NCI-H82 treated with DMSO at 0.1 percent for 48 hours (cell line): ENCODE measurements at regions not wholly inside any gene's neighbourhood (a gene's known extent, or its start where the extent isn't known, plus 50 kb on each side); places are given as distances from the start of the nearest gene placed in this dataset.
"Not testable (repeated sequence)": the region's sequence is repeated elsewhere in the genome, so short reads cannot be mapped to it uniquely, and the experiment has no call there.

Source experiments
- DNase-seq: peaks from one replicate; lab custom pipeline; 2025; ENCODE audit not compliant: unreplicated experiment; lab: John Stamatoyannopoulos, UW

DNA sequence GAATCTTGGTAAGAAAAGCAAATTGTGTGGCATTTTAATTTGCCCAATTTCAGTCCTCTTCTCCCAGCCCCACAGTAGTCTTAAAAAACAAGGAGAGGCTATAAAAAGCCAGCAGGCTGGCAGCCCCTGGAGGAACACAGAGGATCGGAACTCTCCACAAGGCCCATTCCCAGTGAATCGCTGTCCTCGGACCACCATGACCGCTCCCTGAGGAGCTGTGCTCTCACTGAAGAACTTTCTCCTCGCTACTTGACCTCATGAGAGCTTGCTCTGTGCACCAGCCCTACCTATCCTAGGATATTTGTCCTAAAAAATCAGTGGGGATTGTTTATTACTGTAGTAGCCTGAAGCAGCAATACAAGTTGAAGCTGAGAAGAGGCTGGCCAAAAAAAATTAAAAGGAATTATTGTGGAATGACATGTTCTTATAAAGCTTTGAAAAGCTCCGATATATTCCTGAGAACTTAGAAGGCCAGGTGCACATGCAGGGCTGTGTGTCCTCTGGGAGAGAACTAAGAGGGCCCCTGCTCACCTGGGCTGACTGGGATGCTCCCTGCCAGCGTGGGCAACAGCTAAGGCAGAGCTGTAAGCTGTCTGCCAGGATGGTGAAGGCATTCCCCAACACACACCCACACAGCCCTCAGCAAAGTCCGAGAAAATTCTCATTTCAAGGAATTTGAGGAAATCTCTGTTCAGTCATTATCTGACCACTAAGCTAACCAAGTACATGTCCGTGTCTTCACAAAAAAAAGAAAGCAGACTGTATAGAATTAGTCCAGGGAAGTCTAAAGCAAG is 148.8 kb upstream of the SFSWAP start:
- no peak for DNase-seq

DNA sequence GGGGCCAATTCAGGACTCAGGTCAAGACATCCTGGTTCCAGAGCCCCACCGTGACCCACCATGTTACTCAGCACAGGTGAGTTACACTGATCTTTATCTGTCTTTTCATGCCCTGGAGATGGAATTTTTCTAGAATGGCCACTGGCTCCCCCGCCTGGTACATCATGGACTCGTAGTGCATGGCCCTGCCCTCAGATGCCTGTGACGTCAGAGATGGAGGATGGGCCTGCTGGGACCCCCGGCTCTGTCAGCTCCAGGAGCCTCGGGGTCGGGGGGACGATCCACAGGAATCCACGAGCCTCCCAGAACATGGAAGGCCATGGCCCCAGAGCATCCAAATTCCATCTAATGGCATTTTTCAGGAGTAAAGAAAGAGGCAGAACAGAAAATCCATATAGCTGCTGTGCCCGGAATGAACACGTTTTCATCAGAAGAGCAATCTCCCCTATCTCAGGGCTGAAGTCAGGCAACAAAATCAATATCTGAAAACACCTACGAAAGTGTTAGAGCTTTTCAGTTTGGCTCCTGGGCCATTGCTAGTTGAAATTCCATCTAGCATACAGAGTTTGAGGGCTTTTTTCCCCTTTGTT is 146.7 kb upstream of the SFSWAP start:
- not testable (repeated sequence) for DNase-seq

DNA sequence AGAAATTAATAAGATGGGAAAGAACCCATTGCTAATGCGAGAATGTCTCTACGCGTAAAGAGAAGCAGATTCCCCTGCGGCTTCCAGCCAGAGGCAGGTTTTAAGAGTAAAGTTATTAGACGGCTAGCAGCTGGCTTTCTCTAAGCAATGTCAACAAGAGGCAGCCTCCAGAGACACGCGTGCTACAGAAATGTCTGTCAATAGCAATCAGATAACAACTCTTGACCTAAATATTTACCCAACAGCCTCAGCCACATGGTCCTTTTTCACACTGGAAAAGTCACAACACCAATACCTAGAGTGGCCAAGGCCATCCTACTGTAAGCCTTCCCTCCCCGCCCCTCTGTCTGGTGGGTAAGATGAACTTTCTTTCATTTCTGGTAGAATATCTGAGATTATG is 146.0 kb upstream of the SFSWAP start:
- DNase-seq, result no peak

DNA sequence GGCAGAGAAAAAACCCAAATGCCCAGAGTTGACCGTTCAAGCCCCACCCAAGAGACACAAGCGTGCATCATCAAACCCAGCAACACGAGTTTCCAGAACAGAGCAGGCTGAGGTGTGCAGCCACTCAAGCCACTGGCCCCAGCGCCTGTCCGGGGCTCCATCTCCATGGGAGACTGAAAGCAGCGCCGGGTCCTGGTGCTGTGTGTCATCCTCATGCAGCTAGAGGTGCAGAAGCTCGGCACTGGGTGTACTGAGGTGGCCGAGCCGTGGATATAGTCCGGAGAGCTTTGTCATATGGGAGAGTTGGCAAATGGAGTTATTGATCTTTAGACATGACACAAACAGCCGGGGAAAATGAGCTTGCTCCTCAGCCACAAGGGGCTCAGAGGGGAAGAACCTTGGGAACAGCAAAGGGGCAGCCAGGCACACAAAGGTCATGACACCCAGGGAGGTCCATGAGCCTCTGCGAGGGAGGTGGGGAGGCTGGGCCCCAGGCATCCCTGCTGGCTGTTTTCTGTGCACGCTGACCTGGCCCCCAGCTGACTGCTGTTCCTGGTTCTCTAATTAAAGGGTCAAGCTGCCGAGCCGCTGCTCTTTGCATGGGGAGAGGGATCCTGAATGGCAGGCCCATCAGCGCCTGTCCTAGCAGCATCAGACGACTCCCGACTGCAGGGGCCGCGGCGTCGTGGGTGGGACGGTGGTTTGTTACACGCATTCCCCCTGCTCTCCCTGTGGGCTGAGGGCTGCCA is 145.4 kb upstream of the SFSWAP start:
- DNase-seq, result no peak

DNA sequence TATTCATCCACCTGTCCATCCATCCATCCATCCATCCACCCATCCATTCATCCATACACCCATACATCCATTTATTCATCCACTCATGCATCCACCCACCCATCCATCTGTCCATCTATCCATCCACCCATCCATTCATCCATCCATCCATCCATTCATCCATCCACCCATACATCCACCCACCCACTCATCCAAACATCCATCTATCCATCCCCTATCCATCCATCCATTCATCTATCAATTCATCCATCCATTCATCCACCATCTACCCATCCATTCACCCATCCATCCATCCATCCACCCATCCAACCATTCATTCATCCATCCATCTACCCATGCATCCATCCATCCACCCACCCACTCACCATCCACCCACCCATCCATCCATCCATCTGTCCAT is 142.6 kb upstream of the SFSWAP start:
- DNase-seq, result no peak

DNA sequence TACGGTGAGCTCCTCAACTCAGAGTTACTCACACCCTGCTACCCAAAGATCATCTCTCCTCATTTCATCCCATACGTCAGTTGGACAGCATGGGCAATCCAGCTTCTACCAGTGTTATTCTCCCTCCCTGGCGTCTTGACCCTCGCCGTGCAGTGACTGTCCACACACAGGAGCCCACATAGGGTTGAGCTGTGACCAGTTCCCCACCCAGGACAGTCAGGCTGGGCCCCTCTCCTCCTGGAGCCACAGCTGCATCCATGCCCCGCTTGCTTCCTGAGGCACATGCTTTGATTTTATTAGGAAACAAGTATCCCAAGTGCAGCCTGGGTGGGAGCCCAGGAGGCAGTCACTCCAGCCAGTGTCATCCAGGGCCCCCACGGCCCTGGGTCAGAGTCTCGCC is 140.3 kb upstream of the SFSWAP start:
- no peak for DNase-seq

DNA sequence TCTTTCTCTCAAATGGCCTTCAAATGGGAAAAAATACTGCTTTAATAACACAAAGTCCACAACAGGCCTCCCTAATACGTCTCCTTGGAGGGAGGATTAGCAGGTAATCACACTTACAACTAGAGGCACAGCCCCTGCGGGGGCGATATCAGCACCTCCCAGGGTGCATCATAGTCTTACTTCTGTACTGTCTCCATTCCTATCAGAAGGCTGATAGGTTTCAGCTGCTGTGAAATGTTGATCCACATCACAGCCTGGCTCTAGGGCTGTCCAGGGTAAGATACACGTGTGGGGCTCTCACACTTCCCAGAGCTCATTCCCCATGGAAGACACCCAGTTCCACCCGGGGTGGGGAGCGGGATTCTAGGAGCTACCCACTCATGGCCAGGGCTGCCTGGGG is 139.1 kb upstream of the SFSWAP start:
- no peak for DNase-seq

DNA sequence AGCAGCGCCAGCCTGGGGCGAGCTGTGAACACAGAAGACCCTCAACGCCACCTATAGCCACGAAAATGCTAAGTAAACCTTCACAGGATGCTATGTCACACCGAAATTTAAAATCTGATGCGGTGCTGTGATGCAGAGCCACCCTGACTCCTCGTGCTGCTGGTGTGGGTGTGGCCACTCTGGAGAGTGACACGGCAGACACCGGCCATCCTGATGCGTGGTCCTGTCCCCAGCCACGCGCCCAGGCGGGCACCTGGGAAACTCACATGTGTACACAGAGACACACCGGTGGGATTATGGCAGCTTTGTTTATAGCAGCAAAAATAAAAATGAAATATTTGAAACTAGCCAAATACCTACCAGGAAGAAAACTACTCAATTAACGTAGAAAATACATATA is 138.3 kb upstream of the SFSWAP start:
- DNase-seq, result no peak

DNA sequence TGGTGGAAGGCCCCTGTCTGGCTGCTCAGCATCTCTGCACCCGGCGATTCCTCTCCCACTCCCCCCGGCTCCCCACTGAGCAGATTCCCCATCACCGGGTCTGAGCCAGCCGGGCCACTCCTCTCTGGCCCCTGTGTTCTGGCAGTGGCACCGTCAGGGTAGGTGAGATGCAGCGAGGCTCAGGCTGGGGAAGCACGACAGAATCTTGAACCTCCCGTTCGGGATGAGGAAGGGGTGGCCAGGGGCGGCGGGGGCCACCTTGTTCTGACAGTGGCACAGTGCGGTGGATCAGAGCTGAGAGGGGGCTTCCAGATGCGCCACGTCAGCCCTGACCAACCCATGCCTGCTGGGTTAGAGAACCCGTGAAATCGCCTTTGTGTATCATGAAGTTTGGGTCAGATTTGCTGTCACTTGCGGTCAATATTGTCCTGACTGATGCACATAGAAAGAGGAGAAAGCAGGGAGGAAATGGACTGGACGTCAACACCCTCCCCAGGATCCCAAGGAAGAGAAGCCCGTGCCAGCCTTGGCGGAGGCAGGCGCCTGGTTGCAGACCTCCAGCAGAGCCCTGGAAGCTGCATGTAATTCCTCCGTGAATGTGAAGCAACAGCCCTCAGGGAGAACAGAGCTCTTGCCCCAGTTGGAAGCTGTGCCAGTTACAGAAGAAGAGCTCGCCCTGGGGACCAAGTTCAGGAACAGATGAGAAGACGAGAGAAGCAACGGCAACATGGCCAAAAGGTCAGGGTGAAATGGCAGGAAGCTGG is 137.1 kb upstream of the SFSWAP start:
- no peak for DNase-seq

DNA sequence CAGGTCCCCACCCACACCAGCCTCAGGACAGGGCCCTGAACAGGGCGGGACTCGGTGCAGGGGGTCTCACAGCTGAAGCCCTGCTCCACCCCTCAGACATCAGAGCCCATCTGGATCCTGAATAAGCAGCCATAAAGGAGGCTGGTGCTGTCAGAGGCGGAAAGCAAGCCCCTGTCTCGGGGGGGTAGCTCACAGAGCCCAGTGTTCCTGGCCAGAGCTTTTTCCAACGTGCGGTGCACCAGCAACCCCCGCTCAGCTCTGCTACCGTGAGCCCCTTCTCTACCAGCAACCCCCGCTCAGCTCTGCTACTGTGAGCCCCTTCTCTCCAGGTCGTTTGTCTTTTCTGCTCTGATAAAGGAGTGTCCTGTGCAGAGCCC is 136.5 kb upstream of the SFSWAP start:
- no peak for DNase-seq

DNA sequence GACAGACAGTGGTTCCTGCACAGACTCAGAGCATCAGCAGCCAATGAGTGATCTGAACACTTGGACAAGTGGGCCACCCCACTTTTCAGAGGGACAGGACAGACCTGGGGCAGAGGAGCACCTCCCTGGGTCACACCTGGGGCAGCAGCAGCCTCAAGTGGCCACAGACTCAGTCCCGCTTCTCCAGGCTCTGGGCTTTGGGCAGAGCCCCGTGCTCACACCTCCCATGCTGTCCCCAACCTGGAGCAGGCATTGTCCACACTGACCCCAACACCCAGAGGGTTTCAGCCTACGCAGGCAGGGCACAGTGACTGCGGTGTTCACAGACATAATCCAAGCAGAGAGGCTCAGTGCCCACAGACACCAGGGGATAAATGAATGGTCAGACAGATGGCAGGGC is 135.5 kb upstream of the SFSWAP start:
- DNase-seq, result no peak

DNA sequence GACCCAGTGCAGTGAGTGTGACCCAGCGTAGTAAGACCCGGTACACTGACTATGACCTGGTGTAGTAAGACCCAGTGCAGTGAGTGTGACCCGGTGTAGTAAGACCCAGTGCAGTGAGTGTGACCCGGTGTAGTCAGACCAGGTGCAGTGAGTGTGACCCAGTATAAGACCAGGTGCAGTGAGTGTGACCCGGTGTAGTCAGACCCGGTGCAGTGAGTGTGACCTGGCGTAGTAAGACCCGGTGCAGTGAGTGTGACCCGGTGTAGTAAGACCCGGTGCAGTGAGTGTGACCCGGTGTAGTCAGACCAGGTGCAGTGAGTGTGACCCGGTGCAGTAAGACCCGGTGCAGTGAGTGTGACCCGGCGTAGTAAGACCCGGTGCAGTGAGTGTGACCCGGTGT is 134.2 kb upstream of the SFSWAP start:
- DNase-seq, result not testable (repeated sequence)

DNA sequence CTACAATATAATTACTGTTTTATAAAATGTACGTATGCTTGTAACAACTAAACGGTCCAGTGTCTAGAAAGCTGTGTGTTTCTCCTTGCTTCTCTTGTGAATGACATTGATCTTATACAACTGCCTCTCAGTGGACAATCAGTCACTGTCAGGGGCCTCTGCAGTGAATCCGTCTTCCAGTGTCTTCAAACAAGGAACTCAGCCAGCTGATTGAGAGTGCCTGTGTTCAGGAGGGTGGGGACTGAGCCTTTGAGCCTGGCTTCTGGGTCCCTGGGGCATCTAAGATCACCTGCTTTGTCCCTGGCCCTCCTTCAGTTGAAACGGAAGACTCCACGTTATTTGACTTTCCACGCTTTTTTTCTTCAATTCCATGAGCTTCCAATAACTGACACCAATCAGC is 133.1 kb upstream of the SFSWAP start:
- no peak for DNase-seq

DNA sequence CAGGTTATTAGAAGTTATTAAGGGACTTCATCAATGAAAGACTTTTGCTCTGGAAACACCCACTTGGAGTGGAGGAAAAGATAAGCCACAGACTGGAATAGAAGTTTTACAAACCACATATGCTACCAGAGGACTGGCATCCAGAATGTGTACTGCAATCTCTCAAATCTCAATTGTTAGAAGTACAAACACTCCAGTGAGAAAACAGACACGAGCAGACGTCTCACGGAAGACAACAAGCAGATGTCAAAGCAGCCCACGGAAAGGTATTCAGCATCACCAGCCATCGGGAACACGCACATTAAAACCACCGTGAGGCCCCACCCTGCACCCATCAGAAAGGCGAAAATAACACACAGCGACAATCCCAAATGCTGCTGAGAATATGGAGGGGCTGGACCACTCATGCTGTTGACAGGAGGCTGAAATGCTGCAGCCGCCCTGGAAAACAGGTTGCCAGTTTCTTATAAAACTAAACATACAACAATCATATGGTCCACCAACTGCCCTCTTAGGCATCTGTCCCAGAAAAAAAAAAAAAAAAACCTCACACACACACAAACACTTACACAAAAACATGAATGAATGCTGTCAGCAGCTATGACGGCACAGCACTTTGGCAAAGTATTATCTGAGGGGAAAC is 131.9 kb upstream of the SFSWAP start:
- DNase-seq, result no peak

DNA sequence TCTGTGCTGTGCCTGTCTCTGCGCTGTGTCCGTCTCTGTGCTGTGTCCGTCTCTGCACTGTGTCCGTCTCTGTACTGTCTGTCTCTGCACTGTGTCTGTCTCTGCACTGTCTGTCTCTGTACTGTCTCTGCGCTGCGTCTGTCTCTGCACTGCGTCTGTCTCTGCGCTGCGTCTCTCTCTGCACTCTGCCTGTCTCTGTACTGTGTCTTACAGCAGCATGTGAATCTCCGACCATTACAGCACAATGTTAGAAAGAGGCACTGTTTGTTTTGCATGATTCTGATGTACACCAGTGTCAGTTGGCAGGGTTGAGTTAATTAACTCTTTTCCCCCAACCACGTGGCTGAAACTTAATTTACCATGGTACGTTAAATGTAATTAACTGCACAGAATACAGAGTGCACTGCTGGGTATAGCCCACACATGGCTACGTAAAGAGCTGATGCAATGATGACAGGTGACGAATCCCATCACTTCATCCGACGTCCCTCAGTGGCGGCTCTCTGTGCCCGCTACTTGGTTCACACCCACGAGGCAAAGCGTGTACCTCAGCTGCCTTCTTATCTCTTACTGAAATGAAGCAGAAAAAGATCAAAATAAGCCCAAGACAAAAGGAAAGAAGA is 127.7 kb upstream of the SFSWAP start:
- no peak for DNase-seq

DNA sequence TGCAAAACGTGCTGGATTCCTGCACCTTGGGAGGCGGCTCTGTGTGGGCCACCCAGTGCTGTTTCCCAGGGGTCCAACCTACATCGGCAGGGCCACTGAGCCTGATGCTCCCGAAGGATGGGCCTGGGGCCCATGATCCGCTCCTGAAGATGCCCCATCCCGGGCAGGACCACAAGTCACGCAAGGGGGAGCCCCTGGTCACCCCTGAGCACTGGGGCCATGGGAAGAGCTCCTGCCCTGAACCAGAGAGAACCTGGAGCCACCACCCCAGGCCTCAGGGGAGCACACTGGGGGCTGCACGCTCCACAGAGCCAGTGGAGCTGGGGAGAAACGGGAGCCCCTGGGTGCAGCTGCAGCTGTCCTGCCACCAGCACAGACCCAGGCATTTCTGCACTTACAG is 124.6 kb upstream of the SFSWAP start:
- DNase-seq, result no peak

DNA sequence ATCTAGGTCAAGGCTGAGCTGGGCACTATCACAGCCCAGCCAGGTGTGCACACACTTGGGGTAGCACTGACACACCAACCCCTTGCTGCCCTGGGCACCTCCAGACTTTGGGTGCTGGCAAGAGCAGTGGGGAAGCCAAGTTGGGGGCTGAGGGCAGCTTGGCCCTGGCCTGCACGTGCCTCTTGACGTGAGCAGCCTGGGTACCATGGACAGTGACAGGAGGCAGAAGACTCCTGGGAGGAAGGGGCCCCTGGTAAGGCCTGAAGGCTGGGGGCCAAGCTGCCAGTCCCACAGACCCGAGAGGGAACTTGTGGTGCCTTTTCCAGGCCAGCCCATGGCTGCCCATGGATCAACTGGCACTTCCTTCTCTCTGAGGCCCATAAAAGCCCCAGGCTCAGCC is 124.1 kb upstream of the SFSWAP start:
- DNase-seq, result no peak

DNA sequence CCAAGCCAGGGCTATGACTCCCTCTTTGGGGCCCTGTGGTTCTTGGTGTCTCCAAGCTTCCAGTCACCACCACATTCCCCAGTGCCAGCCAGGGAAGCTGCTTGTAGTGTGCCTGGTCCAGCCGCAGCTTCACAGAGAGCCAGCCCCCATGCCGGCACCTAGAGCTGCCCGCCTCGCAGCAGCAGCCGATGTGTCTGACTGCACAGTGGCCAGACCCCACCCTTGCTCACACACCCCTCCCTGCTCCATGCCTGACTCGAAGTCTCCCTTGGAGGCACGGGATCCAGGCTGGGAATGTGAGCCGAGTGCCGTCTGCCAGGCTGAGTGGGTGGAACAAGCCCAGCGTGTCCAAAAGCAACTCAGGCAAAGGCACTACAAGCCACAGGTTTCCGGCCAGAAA is 123.3 kb upstream of the SFSWAP start:
- no peak for DNase-seq

DNA sequence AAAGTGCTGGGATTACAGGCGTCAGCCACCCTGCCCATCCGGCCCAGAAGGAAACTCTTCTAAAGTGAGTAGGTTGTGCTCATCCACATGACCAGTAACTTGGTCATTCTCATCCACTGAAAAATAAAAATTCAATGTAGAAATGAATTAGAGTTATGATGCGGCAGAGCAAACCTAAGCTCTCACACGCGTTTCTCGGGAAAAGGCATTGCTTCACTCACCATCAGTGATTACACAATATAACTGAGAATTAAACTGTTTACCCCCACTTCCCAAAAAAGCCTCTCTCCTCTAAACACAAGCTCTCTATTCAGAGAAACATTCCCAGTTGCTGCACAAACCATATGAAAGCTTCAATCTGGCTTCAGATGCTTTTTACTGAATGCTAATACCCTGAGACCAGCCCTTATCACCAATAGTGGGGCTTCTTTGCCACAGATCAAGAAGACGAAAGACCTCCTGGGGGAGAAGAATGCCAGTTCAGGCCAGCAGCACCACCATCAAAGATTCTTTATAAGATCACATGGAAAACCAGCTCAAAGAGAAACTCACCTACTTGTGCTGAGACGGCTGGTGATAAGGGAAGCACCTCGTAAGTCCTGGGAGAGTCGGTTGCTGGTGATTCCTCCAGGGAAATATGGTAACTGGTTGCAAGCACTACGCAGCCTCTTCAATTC is 121.5 kb upstream of the SFSWAP start:
- no peak for DNase-seq

DNA sequence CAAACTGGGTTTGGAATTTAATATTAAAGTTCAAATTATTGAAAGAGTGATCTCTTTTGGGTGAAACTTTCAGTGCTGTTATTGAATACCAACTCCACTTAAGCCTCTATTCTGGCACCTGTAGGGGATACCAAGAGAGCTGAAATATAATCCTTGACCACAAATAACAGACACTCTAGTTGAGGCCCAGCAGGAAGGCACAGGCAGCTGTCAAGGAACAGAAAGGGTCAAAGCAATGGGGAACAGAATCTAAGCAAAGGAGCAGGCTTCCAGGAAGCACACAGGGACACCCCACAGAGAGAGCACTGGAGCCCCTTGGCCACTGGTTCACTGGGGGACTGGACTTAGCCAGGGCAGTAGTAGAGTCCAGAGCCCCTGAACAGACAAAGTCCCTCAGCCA is 120.9 kb upstream of the SFSWAP start:
- no peak for DNase-seq
